PC-9 (cell line): ENCODE measurements at regions not wholly inside any gene's neighbourhood (a gene's known extent, or its start where the extent isn't known, plus 50 kb on each side); places are given as distances from the start of the nearest gene placed in this dataset.

ENCODE experiments used
- CTCF ChIP-seq: fragments of 200-600 bp; sonication (generic); conservative IDR thresholded peaks from 2 replicates; pipeline ENCODE4 v1.6.1; 2017; ENCODE audit warnings: mixed run types, antibody characterized with exemption, mild to moderate bottlenecking, moderate library complexity
- EZH2 ChIP-seq: fragments of 200-600 bp; sonication (generic); IDR thresholded peaks from 2 replicates; pipeline ENCODE4 v1.8.0; 2017; ENCODE audit warnings: antibody characterized with exemption, low read depth

- TF ChIP-seq CTCF: no peak
- no peak for TF ChIP-seq EZH2
Observed at GRCh38 chr5:58224661-58225060, 235.2 kb downstream of the PLK2 start.
